ENCODE measurements at regions not wholly inside any gene's neighbourhood (a gene's known extent, or its start where the extent isn't known, plus 50 kb on each side); places are given as distances from the start of the nearest gene placed in this dataset.

DNA sequence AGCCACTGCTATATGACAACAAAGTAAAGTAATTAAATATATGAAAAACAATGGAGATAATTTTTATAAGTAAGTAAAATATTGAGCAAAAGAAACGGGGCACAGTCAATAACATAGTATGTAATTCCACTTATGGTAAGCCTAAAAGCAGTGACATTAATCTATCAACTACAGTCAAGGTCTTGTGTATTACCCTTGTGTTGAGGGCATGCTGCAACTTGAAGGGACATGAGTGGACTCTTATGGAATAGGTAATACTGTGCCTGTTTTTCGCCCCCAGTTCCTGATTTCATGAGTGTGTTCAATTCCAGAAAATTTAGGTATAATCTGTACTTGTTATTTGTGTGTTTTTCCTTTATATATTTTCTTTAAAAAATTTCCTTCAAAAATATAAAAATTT lies 201.3 kb upstream of the SLITRK6 start:
- TF ChIP-seq POLR2AphosphoS5 (IDR thresholded peaks at IDR 0.05; ENCODE audit: low read depth, low read length) (no peak), EZH2phosphoT487 (IDR thresholded peaks at IDR 0.05; ENCODE audit: borderline replicate concordance) (no peak), EZH2 (IDR thresholded peaks at IDR 0.05) (no peak), YY1 (IDR thresholded peaks at IDR 0.05; ENCODE audit: extremely low read depth, insufficient replicate concordance, low read depth, low read length) (no peak), ZFX (IDR thresholded peaks at IDR 0.05) (no peak), ZNF274 (IDR thresholded peaks at IDR 0.05; ENCODE audit: low read depth, low read length) (no peak)
- TF ChIP-seq, protein P1, sequence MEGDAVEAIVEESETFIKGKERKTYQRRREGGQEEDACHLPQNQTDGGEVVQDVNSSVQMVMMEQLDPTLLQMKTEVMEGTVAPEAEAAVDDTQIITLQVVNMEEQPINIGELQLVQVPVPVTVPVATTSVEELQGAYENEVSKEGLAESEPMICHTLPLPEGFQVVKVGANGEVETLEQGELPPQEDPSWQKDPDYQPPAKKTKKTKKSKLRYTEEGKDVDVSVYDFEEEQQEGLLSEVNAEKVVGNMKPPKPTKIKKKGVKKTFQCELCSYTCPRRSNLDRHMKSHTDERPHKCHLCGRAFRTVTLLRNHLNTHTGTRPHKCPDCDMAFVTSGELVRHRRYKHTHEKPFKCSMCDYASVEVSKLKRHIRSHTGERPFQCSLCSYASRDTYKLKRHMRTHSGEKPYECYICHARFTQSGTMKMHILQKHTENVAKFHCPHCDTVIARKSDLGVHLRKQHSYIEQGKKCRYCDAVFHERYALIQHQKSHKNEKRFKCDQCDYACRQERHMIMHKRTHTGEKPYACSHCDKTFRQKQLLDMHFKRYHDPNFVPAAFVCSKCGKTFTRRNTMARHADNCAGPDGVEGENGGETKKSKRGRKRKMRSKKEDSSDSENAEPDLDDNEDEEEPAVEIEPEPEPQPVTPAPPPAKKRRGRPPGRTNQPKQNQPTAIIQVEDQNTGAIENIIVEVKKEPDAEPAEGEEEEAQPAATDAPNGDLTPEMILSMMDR (IDR thresholded peaks at IDR 0.05 in 2 of 3, conservative IDR thresholded peaks at IDR 0.05 in 1 of 3; ENCODE audit: borderline replicate concordance in 1 of 3, insufficient read depth in 1 of 3, low read depth in 2 of 3, low read length in 2 of 3) = no peak
- TF ChIP-seq, protein P2, sequence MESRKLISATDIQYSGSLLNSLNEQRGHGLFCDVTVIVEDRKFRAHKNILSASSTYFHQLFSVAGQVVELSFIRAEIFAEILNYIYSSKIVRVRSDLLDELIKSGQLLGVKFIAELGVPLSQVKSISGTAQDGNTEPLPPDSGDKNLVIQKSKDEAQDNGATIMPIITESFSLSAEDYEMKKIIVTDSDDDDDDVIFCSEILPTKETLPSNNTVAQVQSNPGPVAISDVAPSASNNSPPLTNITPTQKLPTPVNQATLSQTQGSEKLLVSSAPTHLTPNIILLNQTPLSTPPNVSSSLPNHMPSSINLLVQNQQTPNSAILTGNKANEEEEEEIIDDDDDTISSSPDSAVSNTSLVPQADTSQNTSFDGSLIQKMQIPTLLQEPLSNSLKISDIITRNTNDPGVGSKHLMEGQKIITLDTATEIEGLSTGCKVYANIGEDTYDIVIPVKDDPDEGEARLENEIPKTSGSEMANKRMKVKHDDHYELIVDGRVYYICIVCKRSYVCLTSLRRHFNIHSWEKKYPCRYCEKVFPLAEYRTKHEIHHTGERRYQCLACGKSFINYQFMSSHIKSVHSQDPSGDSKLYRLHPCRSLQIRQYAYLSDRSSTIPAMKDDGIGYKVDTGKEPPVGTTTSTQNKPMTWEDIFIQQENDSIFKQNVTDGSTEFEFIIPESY (IDR thresholded peaks at IDR 0.05; ENCODE audit: extremely low read depth, insufficient replicate concordance, low read length) = no peak

Data from HCT116 (cell line).